Lower leg skin (tissue), 4 donors: ENCODE measurements at regions not wholly inside any gene's neighbourhood (a gene's known extent, or its start where the extent isn't known, plus 50 kb on each side); places are given as distances from the start of the nearest gene placed in this dataset.
"Not testable (repeated sequence)": the region's sequence is repeated elsewhere in the genome, so short reads cannot be mapped to it uniquely, and the experiment has no call there.

Experiments
- DNase-seq, 2 donors: peaks; one replicate each; pipeline ENCODE4 v3.0.0-alpha.2; 2019; ENCODE audit warnings: low spot score in 2 of 2
- H3K4me3 ChIP-seq: fragments of 200-600 bp; sonication (generic); 2 replicates; pipeline ENCODE4 v1.5.1; 2017; ENCODE audit warnings: mild to moderate bottlenecking, low read depth; ENCODE audit not compliant: poor library complexity, severe bottlenecking
- POLR2A ChIP-seq, 2 donors: fragments of 450-650 bp; IDR thresholded peaks; one replicate each; pipeline ENCODE4 v1.6.1; 2016 to 2017; ENCODE audit warnings: antibody characterized with exemption in 2 of 2, mild to moderate bottlenecking in 1 of 2, moderate library complexity in 1 of 2
- WGBS, 2 donors: methylation state at CpG; one replicate each; pipeline ENCODE4 v1.1.5; 2018; 5-methylcytosine and 5-hydroxymethylcytosine counted together
- intact Hi-C: fragments of 100-400 bp; cut with DNase I; formaldehyde crosslinking; loops from one replicate; pipeline ENCODE4 v1.15.0; 2023; ENCODE audit warnings: low total_unique reads
- TF ChIP-seq, protein P1 (sequence below), 3 donors: fragments of 450-650 bp; IDR thresholded peaks; one replicate each; pipeline ENCODE4 v1.5.1; 2016; ENCODE audit warnings: antibody characterized with exemption in 3 of 3, mild to moderate bottlenecking in 3 of 3, moderate library complexity in 2 of 3

DNA sequence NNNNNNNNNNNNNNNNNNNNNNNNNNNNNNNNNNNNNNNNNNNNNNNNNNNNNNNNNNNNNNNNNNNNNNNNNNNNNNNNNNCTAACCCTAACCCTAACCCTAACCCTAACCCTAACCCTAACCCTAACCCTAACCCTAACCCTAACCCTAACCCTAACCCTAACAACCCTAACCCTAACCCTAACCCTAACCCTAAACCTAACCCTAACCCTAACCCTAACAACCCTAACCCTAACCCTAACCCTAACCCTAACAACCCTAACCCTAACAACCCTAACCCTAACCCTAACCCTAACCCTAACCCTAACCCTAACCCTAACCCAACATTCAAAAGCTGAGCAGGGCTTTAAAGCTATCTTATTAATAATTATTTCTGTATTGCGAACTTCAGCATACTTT lies 182.5 kb upstream of the FAM20C start:
- WGBS, 2 donors: no CpG with 5 or more reads among the region's 1 CpG
- DNase-seq, intact Hi-C loops: not testable (repeated sequence)

DNA sequence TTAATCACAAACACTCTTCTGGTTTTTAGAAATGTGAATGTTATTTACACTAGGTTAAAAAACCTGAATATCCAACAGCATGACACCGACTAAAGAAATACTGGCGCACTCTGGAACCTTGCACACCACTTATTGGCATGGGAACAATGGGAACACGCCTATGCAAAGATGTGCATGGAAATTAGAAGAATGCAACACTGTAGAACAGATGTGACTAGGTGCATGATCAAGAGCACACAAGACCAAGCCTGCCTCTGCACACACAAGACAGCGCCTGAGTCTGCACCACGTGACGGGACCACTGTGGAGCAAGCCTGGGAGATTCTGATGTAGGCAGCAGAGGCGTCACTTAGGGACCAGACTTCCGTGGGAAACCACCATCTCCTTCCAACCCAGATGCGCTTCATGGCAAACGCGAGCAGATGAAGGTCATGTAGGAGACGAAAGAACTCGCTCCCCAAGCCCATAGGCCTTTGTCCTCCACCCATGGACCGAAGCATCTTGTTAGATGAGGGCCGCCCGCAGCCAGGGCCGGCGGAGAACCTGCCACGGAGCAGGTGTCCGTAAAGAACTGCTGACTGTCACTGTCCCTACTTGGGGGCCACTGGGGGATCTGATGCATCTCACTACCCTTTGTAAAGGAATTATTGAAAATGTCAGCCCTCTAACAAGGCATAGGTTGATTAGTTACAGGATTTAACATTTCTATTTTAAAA lies 159.6 kb upstream of the FAM20C start:
- intact Hi-C loops, H3K4me3 ChIP-seq: not testable (repeated sequence)
- WGBS, 2 donors: 55% methylated on average over 13 of the region's 20 CpGs; no CpG with 5 or more reads in 1 of the 2 donors
- peak in 1 of 2 donors; percentile 56 for DNase-seq

More for the DNA sequence above, 182.5 kb upstream of the FAM20C start:
- H3K4me3 ChIP-seq: not testable (repeated sequence)

DNA sequence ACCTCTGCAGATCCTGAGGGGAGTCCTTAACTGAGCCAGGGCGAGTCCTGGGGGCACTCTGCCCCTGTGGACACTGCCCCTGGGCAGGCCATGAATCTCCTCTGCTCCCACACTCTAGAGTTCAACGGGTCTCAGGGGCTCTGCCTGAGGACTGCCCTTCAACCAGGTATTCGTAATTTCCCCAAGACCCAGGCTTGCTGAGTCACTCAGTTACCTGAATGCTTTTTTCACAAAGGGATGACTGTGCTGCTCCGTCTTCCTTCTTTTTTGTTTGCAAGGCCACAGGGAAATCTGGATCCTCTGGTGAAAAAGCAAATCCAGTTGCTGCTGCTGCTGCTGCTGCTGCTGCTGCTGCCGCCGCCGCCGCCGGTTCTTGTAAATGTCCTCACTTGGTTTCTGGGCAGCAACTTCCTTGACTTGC lies 157.2 kb upstream of the FAM20C start:
- DNase-seq: peak in 1 of 2 donors; percentile 42
- intact Hi-C loops, H3K4me3 ChIP-seq: not testable (repeated sequence)
- 77 to 78% methylated on average over 4 to 9 of the region's 9 CpGs for WGBS, 2 donors

DNA sequence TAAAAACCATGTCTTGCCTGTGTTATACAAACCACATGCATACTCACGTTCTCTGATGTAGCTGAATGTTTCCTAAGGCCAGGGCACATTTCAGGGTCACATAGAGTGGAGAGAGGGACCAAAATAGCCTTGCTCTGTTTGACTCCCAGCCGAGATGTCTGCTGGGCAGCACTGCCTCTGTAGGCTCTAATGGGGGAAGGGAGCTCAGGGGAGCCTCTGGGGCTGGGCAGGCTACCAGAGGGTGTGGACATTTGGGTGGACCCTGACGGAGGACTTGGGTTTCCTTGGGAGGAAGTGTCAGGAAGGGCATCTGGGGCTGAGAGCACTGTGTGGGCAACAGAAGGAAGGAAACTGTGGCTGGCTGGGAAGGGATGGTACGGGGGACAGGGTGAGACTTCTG lies 155.8 kb upstream of the FAM20C start:
- DNase-seq, H3K4me3 ChIP-seq, intact Hi-C loops: not testable (repeated sequence)
- WGBS, 2 donors: no CpG with 5 or more reads among the region's 4 CpGs

DNA sequence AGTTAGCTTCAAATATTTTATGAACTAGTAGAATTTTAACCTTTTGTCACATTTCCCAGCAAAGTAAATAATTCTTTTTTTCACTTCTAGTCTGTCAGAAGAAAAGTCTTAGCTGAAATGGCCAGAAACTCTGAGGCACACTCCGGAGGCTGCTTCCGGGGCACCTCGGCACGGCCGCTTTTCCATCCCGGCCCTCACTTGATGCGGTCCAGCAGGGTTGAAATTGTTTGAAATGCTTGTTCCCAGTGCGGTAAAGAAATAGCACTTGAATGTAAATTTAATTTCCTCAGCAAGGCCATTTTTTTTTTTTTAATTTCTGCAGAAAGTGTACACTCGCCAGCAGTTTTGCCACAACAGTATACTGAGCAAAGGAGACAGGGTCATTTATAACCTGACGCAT lies 154.7 kb upstream of the FAM20C start:
- WGBS, 2 donors: 90 to 98% methylated on average over 10 of the region's 10 CpGs
- intact Hi-C loops, H3K4me3 ChIP-seq: not testable (repeated sequence)
- DNase-seq: peak in 1 of 2 donors; percentile 50

DNA sequence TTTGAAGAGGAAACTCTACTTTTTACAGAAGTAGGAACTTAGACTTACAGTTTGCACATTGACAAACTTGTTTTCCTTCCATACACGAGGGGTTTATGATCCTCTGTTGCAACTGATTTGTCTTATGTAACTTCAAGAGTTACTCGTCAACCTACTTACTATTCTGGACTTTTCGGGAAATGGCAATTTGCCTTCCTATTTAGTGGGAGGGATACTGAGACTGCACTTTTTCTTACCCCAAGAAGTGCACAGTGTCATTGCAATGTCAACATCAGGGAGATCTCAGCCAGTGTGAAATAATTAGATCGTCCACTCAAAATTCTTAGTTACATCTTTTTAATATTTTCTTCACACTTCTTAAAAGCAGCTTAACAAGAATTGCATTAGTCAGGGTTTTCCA lies 153.9 kb upstream of the FAM20C start:
- WGBS, 2 donors: 35% methylated on average over 2 of the region's 4 CpGs; no CpG with 5 or more reads in 1 of the 2 donors
- peak in 1 of 2 donors; percentile 13 for DNase-seq
- H3K4me3 ChIP-seq, intact Hi-C loops: not testable (repeated sequence)

DNA sequence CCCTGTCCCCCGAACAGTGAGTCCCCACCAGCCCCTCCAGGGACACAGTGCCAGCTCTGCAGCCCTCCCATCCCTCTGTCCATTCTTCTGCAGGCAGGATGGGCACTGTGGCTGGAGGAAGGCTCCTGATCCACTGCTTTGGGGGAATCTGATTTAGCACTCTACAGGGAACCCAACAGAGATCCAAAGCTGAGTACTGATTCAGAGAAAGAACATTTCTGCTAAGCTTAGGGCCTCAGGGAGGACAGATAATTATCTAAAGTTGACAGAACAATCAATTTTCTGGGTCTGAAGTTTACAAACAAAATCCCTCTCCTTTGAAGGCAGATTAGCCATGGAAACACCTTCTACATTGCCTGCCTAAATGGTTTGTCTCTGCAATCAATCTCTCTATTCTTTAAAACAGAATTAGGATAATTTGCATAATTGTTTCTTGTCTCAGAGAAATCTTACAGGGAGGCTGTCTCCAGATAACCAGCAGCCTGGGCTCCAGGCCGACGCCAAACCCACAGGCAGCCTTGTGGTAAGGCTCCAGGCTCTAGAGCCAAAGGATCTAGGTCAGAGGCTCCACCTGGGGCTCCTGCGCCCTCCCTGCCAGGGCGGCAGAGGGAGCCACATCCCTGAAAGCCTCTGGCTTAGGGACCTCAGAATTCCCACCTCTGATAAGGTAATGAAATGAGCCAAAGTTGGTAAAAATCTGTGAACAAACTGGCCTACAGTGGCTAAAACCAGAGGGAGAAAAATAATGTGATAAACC lies 152.2 kb upstream of the FAM20C start:
- 22 to 37% methylated on average over 4 of the region's 5 CpGs for WGBS, 2 donors
- intact Hi-C loops, H3K4me3 ChIP-seq: not testable (repeated sequence)
- DNase-seq: peak; percentile 12 to 66

DNA sequence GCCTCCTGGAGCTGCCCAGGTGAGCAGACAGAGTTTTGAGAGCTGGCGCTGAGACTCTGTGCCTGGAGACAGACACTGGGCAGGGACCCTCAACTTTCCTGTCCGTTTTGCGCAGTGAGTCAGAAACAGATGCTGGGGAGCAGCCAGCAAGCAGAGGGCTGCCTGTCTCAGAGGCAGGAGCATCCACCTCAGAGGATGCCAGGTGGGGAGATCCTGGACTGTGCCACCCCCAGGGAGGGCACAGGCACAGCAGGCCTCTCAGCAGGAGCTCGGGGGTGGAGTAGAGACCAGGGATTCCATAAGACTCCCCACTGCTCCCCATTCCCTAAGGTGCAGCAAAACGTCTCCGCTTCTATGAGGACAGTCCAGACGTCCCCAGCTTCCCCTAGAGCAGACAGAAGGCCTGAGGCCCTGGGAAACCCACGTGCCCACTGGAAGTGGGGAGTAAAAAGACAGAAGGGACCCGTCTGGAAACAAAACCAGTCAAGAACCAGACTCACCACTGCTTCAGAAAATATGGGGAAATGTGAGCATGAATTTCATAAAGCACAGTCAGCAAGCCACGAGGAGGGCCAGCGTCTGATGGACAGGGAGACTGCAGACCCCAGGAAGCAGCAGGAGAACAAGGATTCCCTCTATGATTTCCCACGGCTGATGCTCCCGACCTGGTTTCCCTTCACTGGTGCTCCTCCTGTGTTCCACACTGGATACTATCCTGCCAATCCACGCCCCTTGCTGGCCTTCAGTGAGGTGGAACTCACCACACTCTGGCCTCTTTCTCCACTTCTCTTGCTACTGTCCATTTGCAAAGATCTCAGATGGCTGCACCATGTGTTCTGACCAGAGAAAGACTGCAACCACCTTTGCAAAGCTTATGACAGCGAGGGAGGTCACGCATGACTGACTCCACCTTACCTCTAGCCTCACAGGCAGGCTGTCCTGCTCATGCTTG lies 151.3 kb upstream of the FAM20C start:
- DNase-seq: peak; percentile 10 to 84
- no peak for TF ChIP-seq POLR2A (IDR thresholded peaks at IDR 0.05)
- TF ChIP-seq, protein P1, sequence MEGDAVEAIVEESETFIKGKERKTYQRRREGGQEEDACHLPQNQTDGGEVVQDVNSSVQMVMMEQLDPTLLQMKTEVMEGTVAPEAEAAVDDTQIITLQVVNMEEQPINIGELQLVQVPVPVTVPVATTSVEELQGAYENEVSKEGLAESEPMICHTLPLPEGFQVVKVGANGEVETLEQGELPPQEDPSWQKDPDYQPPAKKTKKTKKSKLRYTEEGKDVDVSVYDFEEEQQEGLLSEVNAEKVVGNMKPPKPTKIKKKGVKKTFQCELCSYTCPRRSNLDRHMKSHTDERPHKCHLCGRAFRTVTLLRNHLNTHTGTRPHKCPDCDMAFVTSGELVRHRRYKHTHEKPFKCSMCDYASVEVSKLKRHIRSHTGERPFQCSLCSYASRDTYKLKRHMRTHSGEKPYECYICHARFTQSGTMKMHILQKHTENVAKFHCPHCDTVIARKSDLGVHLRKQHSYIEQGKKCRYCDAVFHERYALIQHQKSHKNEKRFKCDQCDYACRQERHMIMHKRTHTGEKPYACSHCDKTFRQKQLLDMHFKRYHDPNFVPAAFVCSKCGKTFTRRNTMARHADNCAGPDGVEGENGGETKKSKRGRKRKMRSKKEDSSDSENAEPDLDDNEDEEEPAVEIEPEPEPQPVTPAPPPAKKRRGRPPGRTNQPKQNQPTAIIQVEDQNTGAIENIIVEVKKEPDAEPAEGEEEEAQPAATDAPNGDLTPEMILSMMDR (IDR thresholded peaks at IDR 0.05): no peak
- no peak overlapping the region for H3K4me3 ChIP-seq
- WGBS, 2 donors: 78% methylated on average over 16 of the region's 16 CpGs
- intact Hi-C loops: no loop called here

DNA sequence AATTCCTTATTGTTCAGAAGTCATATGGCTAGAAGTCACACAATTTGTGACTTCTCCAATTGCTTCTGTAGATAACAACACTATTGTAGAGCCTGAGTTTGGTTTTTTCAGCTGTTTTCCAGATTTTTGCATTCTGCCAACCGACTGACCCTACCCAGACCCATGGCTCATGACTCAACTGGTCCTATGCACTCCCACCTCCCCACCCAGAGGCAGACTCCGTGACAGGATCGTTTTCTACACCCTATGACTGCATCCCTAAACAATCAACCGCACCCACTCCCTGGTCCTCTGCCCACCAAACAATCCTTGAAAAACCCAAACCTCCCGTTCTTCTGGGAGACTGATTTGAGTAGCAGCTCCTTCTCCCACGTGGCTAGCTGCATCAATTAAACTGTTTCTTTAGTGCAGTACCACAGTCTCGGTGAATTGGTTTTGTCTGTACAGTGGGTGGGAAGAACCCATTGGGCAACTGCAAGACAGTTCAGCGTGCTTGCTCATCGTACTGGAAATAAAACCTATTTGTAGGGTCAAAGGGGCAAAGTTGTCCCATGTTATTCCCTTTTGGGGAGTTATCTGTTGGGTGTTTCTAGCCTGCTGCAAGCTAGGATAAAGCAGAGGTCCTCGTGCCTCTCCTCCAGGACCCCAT lies 150.3 kb upstream of the FAM20C start:
- DNase-seq: peak; percentile 12 to 68

More for the DNA sequence above, 150.3 kb upstream of the FAM20C start:
- TF ChIP-seq, protein P1 (IDR thresholded peaks at IDR 0.05): no peak
- TF ChIP-seq POLR2A (IDR thresholded peaks at IDR 0.05): no peak
- intact Hi-C loops: no loop called here
- 63 to 64% methylated on average over 10 of the region's 10 CpGs for WGBS, 2 donors
- H3K4me3 ChIP-seq: no peak overlapping the region
